Central memory CD4-positive, alpha-beta T cell (primary cell): ENCODE measurements at regions not wholly inside any gene's neighbourhood (a gene's known extent, or its start where the extent isn't known, plus 50 kb on each side); places are given as distances from the start of the nearest gene placed in this dataset.
"Not testable (repeated sequence)": the region's sequence is repeated elsewhere in the genome, so short reads cannot be mapped to it uniquely, and the experiment has no call there.

Experiments used
- DNase-seq: peaks from one replicate; pipeline ENCODE4 v3.0.0; 2022

GRCh38 chr6:92485487-92485886 lies 933.9 kb downstream of the EPHA7 start:
- DNase-seq: no peak

- no peak for DNase-seq
These were observed 939.5 kb downstream of the EPHA7 start for GRCh38 chr6:92479831-92480230.

- no peak for DNase-seq
These were observed 946.3 kb downstream of the EPHA7 start for GRCh38 chr6:92473056-92473455.

- no peak for DNase-seq
These were observed 950.1 kb downstream of the EPHA7 start for GRCh38 chr6:92469186-92469828.

- no peak for DNase-seq
These were observed 951.3 kb downstream of the EPHA7 start for GRCh38 chr6:92468066-92468465.

- no peak for DNase-seq
These were observed 959.2 kb downstream of the EPHA7 start for GRCh38 chr6:92460133-92460532.

GRCh38 chr6:92459606-92460005 lies 959.8 kb downstream of the EPHA7 start:
- DNase-seq: no peak

- DNase-seq: no peak
These were observed 973.3 kb downstream of the EPHA7 start for GRCh38 chr6:92446052-92446451.

GRCh38 chr6:92433911-92434310 lies 985.4 kb downstream of the EPHA7 start:
- no peak for DNase-seq

- no peak for DNase-seq
These were observed 987.9 kb downstream of the EPHA7 start for GRCh38 chr6:92431502-92431901.

- DNase-seq: no peak
These were observed 990.9 kb downstream of the EPHA7 start for GRCh38 chr6:92428448-92428847.

GRCh38 chr6:92427453-92427852 lies 991.9 kb downstream of the EPHA7 start:
- no peak for DNase-seq

- no peak for DNase-seq
These were observed 1003.7 kb downstream of the EPHA7 start for GRCh38 chr6:92415656-92416055.

GRCh38 chr6:92408350-92408749 lies 1011.0 kb downstream of the EPHA7 start:
- no peak for DNase-seq

GRCh38 chr6:92404281-92404680 lies 1015.1 kb downstream of the EPHA7 start:
- DNase-seq: no peak

- DNase-seq: no peak
These were observed 1019.4 kb downstream of the EPHA7 start for GRCh38 chr6:92399911-92400310.

- not testable (repeated sequence) for DNase-seq
These were observed 1030.7 kb downstream of the EPHA7 start for GRCh38 chr6:92388706-92389105.

GRCh38 chr6:92380803-92381601 lies 1038.4 kb downstream of the EPHA7 start:
- no peak for DNase-seq

GRCh38 chr6:92377137-92377536 lies 1042.2 kb downstream of the EPHA7 start:
- DNase-seq: no peak

GRCh38 chr6:92376691-92377090 lies 1042.7 kb downstream of the EPHA7 start:
- DNase-seq: no peak

GRCh38 chr6:92371211-92372208 lies 1047.8 kb downstream of the EPHA7 start:
- no peak for DNase-seq

- DNase-seq: no peak
These were observed 1050.0 kb downstream of the EPHA7 start for GRCh38 chr6:92369309-92369708.

GRCh38 chr6:92364948-92365541 lies 1054.3 kb downstream of the EPHA7 start:
- DNase-seq: no peak
